IMR-90 (cell line): ENCODE measurements at regions not wholly inside any gene's neighbourhood (a gene's known extent, or its start where the extent isn't known, plus 50 kb on each side); places are given as distances from the start of the nearest gene placed in this dataset.

Experiments
- ATAC-seq: fragments of 200-7000 bp; cut with Tn5 transposase; 2 replicates; pipeline ENCODE4 v1.9.1; 2020; ENCODE audit warnings: low read depth, mild to moderate bottlenecking, moderate library complexity
- BruUV-seq: library from RNA; stranded (reverse); fragments of 400-500 nt; replicated peaks from 2 replicates; lab custom pipeline; 2021; lab: Mats Ljungman, UMichigan
- CTCF ChIA-PET: fragments of 300-600 bp; formaldehyde crosslinking; extraction: SDS; loops from one replicate; lab custom pipeline; 2021; ENCODE audit warnings: antibody characterized with exemption; lab: Yijun Ruan, JAX
- POLR2A ChIA-PET: fragments of 300-600 bp; sonication (Branson Sonifier 250); formaldehyde crosslinking; loops from one replicate; lab custom pipeline; 2022; ENCODE audit warnings: antibody characterized with exemption; ENCODE audit not compliant: unreplicated experiment; lab: Charles Lee
- DNase-seq: peaks from one replicate; pipeline ENCODE4 v3.0.0; 2013
- H2AFZ ChIP-seq: replicated peaks from 2 replicates; pipeline ENCODE3; 2013; ENCODE audit warnings: low read length, mild to moderate bottlenecking; ENCODE audit not compliant: poor library complexity
- H2AK5ac ChIP-seq: 2 replicates; pipeline ENCODE4 v1.6.1; 2013; ENCODE audit warnings: low read depth, low read length, inconsistent platforms
- H2AK9ac ChIP-seq: replicated peaks from 2 replicates; pipeline ENCODE3; 2013; ENCODE audit warnings: mild to moderate bottlenecking, low read depth, low read length, moderate library complexity; ENCODE audit not compliant: poor library complexity
- H2BK120ac ChIP-seq: 2 replicates; pipeline ENCODE4 v1.6.1; 2013; ENCODE audit warnings: low read depth, low read length, inconsistent platforms
- H2BK15ac ChIP-seq: 3 replicates; pipeline ENCODE4 v1.6.1; 2013; ENCODE audit warnings: low read depth, low read length, inconsistent platforms
- H2BK20ac ChIP-seq: 2 replicates; pipeline ENCODE4 v1.6.1; 2013; ENCODE audit warnings: low read depth, mild to moderate bottlenecking, inconsistent platforms, low read length, moderate library complexity
- H2BK5ac ChIP-seq: 2 replicates; pipeline ENCODE4 v1.6.1; 2013; ENCODE audit warnings: mild to moderate bottlenecking, low read depth, low read length, inconsistent platforms; ENCODE audit not compliant: poor library complexity, severe bottlenecking
- H3K14ac ChIP-seq: replicated peaks from 2 replicates; pipeline ENCODE4 v1.6.1; 2013; ENCODE audit warnings: low read depth, low read length, inconsistent platforms
- H3K18ac ChIP-seq: 2 replicates; pipeline ENCODE4 v1.6.1; 2013; ENCODE audit warnings: low read depth, low read length, control low read depth
- H3K23ac ChIP-seq: 2 replicates; pipeline ENCODE4 v1.6.1; 2013; ENCODE audit warnings: low read depth, low read length, inconsistent platforms
- H3K27ac ChIP-seq: 2 replicates; pipeline ENCODE4 v1.5.1; 2013; ENCODE audit warnings: mild to moderate bottlenecking, control low read depth, low read length; ENCODE audit not compliant: insufficient read depth
- H3K27me3 ChIP-seq: 2 replicates; pipeline ENCODE4 v1.6.1; 2013; ENCODE audit warnings: low read length; ENCODE audit not compliant: control insufficient read depth, insufficient read depth
- H3K36me3 ChIP-seq: 2 replicates; pipeline ENCODE4 v1.6.1; 2013; ENCODE audit warnings: low read length, mixed read lengths; ENCODE audit not compliant: control insufficient read depth, insufficient read depth
- H3K4ac ChIP-seq: 2 replicates; pipeline ENCODE4 v1.6.1; 2013; ENCODE audit warnings: low read depth, low read length, inconsistent platforms
- H3K4me1 ChIP-seq: 2 replicates; pipeline ENCODE4 v1.6.1; 2013; ENCODE audit warnings: low read length, mixed read lengths; ENCODE audit not compliant: control insufficient read depth, insufficient read depth
- H3K4me2 ChIP-seq: 2 replicates; pipeline ENCODE4 v1.6.1; 2013; ENCODE audit warnings: low read depth, mild to moderate bottlenecking, control low read depth, low read length, moderate library complexity
- H3K4me3 ChIP-seq: 2 replicates; pipeline ENCODE4 v1.5.1; 2013; ENCODE audit warnings: low read depth, mild to moderate bottlenecking, control low read depth, low read length, moderate library complexity; ENCODE audit not compliant: insufficient read depth
- H3K56ac ChIP-seq: 2 replicates; pipeline ENCODE4 v1.6.1; 2013; ENCODE audit warnings: low read length, inconsistent platforms; ENCODE audit not compliant: insufficient read depth; ENCODE audit errors: extremely low read depth
- H3K79me1 ChIP-seq, 2 experiments: 2 replicates each; pipeline ENCODE4 v1.6.1; 2013; ENCODE audit warnings: low read length in 2 of 2, inconsistent platforms in 1 of 2, low read depth in 1 of 2
- H3K9ac ChIP-seq: 2 replicates; pipeline ENCODE4 v1.6.1; 2013; ENCODE audit warnings: low read depth, low read length, control low read depth
- H3K9me1 ChIP-seq: 2 replicates; pipeline ENCODE4 v1.6.1; 2013; ENCODE audit warnings: low read length, inconsistent platforms; ENCODE audit not compliant: insufficient read depth
- H3K9me3 ChIP-seq: 2 replicates; pipeline ENCODE4 v1.6.1; 2013; ENCODE audit warnings: low read length; ENCODE audit not compliant: control insufficient read depth, insufficient read depth
- H4K20me1 ChIP-seq: 2 replicates; pipeline ENCODE4 v1.6.1; 2013; ENCODE audit warnings: low read length, inconsistent platforms; ENCODE audit not compliant: insufficient read depth
- H4K5ac ChIP-seq: 2 replicates; pipeline ENCODE4 v1.6.1; 2013; ENCODE audit warnings: mild to moderate bottlenecking, low read depth, low read length, control low read depth
- H4K8ac ChIP-seq, 2 experiments: 2 replicates each; pipeline ENCODE4 v1.6.1; 2013; ENCODE audit warnings: low read depth in 2 of 2, low read length in 2 of 2, control low read depth in 1 of 2, inconsistent platforms in 1 of 2
- H4K91ac ChIP-seq: 2 replicates; pipeline ENCODE4 v1.6.1; 2013; ENCODE audit warnings: low read depth, low read length, inconsistent platforms; ENCODE audit not compliant: insufficient read depth
- BHLHE40 ChIP-seq: fragments of 150-350 bp; IDR thresholded peaks from 2 replicates; pipeline ENCODE4 v1.6.1; 2016; ENCODE audit warnings: mild to moderate bottlenecking, low read depth, low read length
- MAFK ChIP-seq: IDR thresholded peaks from 2 replicates; pipeline ENCODE4 v1.6.1; 2012; ENCODE audit warnings: low read depth, low read length, improper control_type of control experiment
- MAZ ChIP-seq: IDR thresholded peaks from 2 replicates; pipeline ENCODE4 v1.6.1; 2012; ENCODE audit warnings: low read depth, mild to moderate bottlenecking, low read length, improper control_type of control experiment, moderate library complexity, borderline replicate concordance
- MXI1 ChIP-seq: IDR thresholded peaks from 2 replicates; pipeline ENCODE4 v1.6.1; 2012; ENCODE audit warnings: low read depth, mild to moderate bottlenecking, low read length, moderate library complexity, borderline replicate concordance
- RFX5 ChIP-seq: IDR thresholded peaks from 2 replicates; pipeline ENCODE4 v1.8.0; 2012; ENCODE audit warnings: low read depth, mild to moderate bottlenecking, low read length, moderate library complexity
- WGBS, 2 experiments: methylation state at CpG; one replicate each; pipeline versions ENCODE4 v1.1.5 to v1.1.7; 2013; ENCODE audit warnings: missing lambda C conversion rate in 2 of 2; ENCODE audit not compliant: insufficient read length in 1 of 2; ENCODE audit errors: extremely low coverage in 2 of 2; 5-methylcytosine and 5-hydroxymethylcytosine counted together
- dilution Hi-C: fragments of 300-500 bp; cut with HindIII; formaldehyde crosslinking; loops from one replicate; pipeline ENCODE4 v1.14.3; 2018; ENCODE audit warnings: low sequenced_read_pairs; ENCODE audit not compliant: unreplicated experiment
- in situ Hi-C: fragments of 300-500 bp; cut with MboI; formaldehyde crosslinking; loops from 3 replicates; pipeline ENCODE4 v1.14.3; 2019; ENCODE audit warnings: low sequenced_read_pairs, inconsistent platforms, mixed read lengths
- intact Hi-C: fragments of 100-400 bp; cut with micrococcal nuclease; formaldehyde crosslinking; loops from 2 replicates; pipeline ENCODE4 v1.10.0; 2022
- TF ChIP-seq, protein P1 (sequence below): fragments of 150-350 bp; IDR thresholded peaks from 2 replicates; pipeline ENCODE4 v1.6.1; 2017; ENCODE audit warnings: mild to moderate bottlenecking, antibody characterized with exemption, low read length, low read depth
- TF ChIP-seq, protein P2 (sequence below): conservative IDR thresholded peaks from 2 replicates; pipeline ENCODE4 v1.5.1; 2012; ENCODE audit warnings: mild to moderate bottlenecking, low read depth, low read length, improper control_type of control experiment

DNA sequence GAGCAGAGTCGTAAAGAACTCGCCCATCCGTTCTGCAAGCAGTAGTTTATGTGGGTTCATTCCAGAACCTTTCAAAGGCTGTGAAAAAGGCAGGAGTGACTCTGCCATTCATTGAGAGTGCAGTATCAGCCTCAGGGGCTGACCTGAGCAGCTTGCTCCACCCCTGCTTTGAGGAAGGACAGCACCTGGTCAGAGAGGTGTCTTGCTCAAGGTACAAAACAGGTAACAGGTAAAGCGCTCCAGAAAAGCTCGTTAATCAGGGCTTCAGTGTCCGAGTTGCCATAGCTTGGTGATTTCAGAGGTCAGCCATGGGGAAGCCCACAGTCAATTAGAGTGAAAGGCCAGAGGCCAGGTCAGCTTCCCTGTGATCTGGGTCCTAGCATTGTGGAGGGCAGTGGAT lies 251.1 kb downstream of the ABCC12 start:
- Histone ChIP-seq H3K4me3 (no peak overlapping the region), H4K20me1 (no peaks in the 10 kb centered on the region), H3K27ac (no peak overlapping the region), H4K8ac (no peak overlapping the region), H3K9ac (no peak overlapping the region), H3K14ac (no peak overlapping the region), H3K9me3 (no peaks in the 10 kb centered on the region), H3K23ac (no peak overlapping the region), H3K4ac (no peak overlapping the region), H3K36me3 (no peaks in the 10 kb centered on the region), H3K56ac (no peak overlapping the region), H3K79me1 (no peaks in the 10 kb centered on the region), H4K5ac (no peak overlapping the region), H2AK5ac (no peak overlapping the region), H3K4me1 (peaks cover 2% of the 10 kb centered on the region), H2BK15ac (no peak overlapping the region), H2BK120ac (no peak overlapping the region), H3K27me3 (peaks cover 3% of the 10 kb centered on the region; the same call in 1 of the 2 replicates), H3K9me1 (no peaks in the 10 kb centered on the region), H2AFZ (no peak overlapping the region), H2BK5ac (no peak overlapping the region), H2BK20ac (no peak overlapping the region), H3K18ac (no peak overlapping the region), H4K91ac (no peak overlapping the region), H2AK9ac (no peak overlapping the region), H3K4me2 (no peak overlapping the region)
- CTCF ChIA-PET, result no interaction called here
- no peak for DNase-seq
- no CpG with 5 or more reads among the region's 6 CpGs for WGBS, 2 experiments
- dilution Hi-C loops, result no loop called here
- in situ Hi-C loops, result no loop called here
- intact Hi-C loops, result no loop called here
- BruUV-seq, result no TSS peak
- TF ChIP-seq, protein P1, sequence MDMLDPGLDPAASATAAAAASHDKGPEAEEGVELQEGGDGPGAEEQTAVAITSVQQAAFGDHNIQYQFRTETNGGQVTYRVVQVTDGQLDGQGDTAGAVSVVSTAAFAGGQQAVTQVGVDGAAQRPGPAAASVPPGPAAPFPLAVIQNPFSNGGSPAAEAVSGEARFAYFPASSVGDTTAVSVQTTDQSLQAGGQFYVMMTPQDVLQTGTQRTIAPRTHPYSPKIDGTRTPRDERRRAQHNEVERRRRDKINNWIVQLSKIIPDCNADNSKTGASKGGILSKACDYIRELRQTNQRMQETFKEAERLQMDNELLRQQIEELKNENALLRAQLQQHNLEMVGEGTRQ, result no peak
- TF ChIP-seq RFX5, result no peak
- no peak for TF ChIP-seq MAZ
- TF ChIP-seq, protein P2, sequence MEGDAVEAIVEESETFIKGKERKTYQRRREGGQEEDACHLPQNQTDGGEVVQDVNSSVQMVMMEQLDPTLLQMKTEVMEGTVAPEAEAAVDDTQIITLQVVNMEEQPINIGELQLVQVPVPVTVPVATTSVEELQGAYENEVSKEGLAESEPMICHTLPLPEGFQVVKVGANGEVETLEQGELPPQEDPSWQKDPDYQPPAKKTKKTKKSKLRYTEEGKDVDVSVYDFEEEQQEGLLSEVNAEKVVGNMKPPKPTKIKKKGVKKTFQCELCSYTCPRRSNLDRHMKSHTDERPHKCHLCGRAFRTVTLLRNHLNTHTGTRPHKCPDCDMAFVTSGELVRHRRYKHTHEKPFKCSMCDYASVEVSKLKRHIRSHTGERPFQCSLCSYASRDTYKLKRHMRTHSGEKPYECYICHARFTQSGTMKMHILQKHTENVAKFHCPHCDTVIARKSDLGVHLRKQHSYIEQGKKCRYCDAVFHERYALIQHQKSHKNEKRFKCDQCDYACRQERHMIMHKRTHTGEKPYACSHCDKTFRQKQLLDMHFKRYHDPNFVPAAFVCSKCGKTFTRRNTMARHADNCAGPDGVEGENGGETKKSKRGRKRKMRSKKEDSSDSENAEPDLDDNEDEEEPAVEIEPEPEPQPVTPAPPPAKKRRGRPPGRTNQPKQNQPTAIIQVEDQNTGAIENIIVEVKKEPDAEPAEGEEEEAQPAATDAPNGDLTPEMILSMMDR, result no peak
- no peak for TF ChIP-seq BHLHE40
- no peak for TF ChIP-seq MXI1
- no peak for TF ChIP-seq MAFK
- no peak for ATAC-seq
- POLR2A ChIA-PET, result no interaction called here
